Stimulated activated CD4-positive, alpha-beta T cell treated with anti-CD3 and anti-CD28 coated beads, Interleukin-12 subunit alpha, Interleukin-12 subunit beta, amount 100 ng/mL, for 48 hours (primary cell): ENCODE measurements at regions not wholly inside any gene's neighbourhood (a gene's known extent, or its start where the extent isn't known, plus 50 kb on each side); places are given as distances from the start of the nearest gene placed in this dataset.

Experiments used
- DNase-seq, 3 donors: peaks; one replicate each; pipeline ENCODE4 v3.0.0-alpha.2; 2020; ENCODE audit warnings: low read depth in 2 of 3, low spot score in 1 of 3

DNA sequence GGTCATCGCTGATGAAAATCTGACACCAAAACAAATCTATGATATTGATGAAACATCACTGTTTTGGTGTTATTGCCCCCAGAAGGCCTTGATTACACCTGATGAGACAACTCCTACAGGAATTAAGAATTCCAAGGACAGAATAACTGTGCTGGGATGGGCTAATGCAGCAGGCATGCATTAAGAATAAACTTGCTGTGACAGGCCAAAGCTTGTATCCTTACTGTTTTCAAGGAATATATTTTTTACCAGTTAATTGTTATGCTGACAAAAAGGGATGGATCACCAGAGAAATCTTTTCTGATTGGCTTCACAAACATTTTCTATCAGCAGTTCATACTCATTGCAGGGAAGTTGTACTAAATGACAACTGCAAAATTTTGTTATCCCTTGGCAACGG, 278.2 kb downstream of the IKZF2 start:
- DNase-seq, result no peak

GRCh38 chr2:212871597-212871996, 279.8 kb downstream of the IKZF2 start:
- no peak for DNase-seq

GRCh38 chr2:212864186-212864585, 287.2 kb downstream of the IKZF2 start:
- no peak for DNase-seq

DNA sequence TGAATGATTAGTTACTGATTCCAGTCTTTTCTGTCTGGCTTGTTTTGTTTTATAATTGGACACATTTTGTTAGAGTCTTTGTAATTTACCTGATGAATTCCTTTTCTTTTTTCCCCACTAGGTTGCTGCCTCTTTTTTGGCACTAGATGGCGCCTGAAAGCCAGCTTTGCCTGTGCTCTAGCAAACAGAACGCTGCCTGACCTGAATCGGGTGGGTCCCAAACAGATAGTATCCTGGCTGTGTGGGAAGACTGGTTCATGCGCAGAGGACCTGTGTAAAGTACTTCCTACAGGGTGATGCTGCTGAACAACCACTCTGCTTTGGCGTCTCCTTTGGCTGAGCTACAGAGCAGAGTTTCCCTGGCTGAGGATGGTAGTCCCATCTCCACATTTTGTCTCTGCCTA, 288.2 kb downstream of the IKZF2 start:
- peak; percentile 1 to 12 (median 12) for DNase-seq

GRCh38 chr2:212858496-212858895, 292.9 kb downstream of the IKZF2 start:
- no peak for DNase-seq

- no peak for DNase-seq
These were observed 296.6 kb downstream of the IKZF2 start for GRCh38 chr2:212854771-212855170.

GRCh38 chr2:212854116-212854515, 297.3 kb downstream of the IKZF2 start:
- no peak for DNase-seq

DNA sequence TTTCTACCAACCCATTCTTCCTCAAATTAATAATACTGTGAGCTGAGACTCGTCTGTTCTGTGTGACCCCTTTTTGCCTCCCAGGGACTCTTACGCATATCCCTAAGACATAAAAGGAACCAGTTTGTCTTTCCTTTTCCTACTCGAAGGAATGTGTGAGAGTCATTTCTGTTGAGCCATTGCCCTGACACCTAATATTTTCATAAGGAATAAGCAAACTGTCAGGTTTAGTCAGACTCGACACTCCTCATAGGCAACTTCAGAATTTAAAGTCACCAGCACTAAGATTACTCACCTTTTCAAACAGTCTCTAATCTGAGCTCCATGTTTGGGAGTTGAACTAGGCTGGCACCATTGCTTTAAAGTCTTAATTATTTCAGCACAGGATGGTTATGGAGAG, 305.5 kb downstream of the IKZF2 start:
- no peak for DNase-seq

GRCh38 chr2:212843409-212844199, 305.0 kb upstream of the ERBB4 start:
- DNase-seq, result no peak

DNA sequence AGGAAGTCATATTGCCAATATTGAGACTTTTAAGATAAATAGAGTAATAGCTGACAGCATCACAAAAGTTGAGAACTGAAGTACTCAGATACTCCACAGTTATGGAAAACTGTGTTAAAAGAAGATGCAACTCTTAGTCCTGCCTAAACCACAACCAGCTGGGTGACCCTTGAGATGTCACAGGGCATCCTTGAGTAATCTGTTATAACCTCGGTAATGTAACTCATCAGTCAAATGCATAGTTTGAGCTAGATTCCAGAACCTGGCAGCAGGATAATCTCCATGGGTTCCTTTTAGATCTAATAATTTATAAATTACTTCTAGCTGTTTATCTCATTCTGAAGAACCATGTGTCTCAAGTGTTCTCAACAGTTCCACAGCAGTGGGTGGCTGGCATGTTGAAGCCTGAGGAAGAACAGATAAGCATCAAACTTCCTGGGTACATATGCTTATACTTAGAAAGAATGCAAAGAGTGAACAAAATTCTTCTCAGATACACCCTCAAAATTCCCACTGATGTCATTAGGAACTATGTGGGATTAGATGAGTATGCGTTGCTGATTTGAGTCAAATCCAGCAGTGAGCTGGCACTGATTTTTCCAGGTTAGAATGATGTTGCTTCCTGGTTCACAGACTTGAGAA, 304.1 kb upstream of the ERBB4 start:
- no peak for DNase-seq

DNA sequence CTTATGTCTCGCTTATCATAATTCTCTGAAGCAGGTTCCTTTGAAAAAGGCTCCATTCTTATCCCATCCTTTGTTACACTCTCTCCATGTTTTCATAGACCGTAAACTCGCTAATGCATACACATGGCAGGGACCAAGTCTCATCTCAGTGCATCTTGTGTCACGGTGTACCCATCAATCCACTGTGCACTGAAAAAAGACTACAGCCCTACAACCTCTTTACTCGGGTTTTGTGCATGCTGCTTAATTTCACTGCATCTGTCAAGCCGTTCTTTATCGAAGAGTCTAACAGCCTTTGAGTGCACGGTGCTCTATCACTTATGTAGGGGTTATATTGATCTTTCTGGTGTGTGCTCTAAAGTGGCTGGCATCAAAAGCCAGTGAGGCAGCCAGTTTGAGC, 302.9 kb upstream of the ERBB4 start:
- DNase-seq, result no peak

GRCh38 chr2:212832211-212833195, 293.9 kb upstream of the ERBB4 start:
- no peak for DNase-seq

DNA sequence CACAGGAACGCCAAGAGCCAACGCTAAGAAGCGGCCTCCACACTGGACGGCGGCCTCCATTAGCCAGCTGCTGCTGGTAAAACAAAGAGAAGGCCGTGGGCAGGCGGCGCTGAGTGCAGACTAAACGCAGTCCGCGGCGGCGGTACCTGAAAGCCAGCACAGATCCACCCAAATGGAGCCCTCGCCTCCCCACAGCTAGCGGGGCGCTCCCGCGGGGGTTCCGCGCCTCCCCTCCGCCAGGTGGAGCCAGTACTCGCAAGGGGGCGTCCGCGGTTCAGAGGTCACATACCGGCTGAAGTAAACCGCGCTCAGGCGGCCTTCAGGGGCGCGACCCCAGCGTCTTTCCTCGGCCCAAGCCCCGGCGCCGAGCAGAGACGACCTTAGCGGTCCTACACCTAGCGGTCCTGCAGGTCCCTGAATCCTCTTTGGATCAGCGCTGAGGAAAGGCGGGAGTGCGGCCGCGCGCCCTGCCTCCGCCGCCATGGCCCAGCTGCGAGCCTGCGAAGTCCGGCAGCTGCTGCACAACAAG, 293.1 kb upstream of the ERBB4 start:
- DNase-seq, result no peak

DNA sequence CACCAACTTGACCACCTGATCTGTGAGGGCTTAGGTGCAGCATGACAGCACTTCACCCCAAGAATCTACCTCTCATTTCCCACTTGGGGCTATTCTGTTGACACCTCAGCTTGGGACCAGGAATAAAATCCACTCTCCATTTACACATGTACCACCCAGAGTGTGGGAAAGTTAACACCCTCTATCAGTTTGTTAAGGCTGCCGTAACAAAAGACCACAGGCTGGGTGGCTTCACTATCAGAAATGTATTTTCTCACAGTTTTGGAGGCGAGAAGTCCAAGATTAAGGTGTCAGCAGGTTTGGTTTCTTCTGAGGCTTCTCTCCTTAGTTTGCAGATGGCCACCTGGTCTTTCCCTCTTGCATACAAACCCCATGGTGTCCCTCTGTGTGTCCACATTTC, 277.7 kb upstream of the ERBB4 start:
- DNase-seq, result no peak

GRCh38 chr2:212815453-212815852, 276.9 kb upstream of the ERBB4 start:
- DNase-seq, result no peak

DNA sequence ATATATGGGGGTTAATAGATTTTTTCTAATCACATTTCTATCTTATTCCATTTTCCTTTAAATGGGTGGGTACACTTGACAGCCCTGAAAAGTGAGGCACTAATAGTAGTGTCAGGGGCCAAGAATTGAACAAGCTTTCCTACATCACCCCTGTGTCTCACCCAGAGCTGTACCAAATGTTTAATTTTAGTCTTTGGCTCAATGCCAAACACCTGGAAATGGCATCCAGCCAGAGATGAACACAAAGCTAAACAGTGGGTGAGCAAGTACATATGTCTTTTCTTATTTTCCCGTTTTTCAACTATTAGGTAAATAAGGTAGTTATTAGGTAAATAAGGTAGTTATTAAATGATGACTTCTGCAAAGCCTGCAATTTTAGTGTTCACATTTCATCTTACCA, 276.3 kb upstream of the ERBB4 start:
- no peak for DNase-seq

DNA sequence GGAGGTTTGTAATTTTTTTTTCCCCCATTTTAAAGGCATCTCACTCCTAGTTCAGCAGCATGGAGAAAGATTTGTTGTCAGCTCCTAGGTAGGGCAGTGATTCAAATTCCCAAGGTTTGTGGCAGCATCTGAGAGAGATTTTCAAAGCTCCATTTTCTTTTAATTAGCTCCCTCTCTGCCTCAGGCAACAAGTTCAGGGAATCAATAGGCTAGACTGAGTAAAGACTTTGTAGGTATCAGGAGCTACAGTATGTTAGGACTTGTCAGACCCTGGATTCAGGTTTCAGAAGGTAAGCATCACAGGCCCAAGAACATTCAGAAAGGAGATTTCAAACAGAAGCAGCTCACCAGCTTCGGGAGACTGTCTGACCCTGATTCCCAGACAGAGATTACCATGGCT, 273.3 kb upstream of the ERBB4 start:
- DNase-seq, result no peak

DNA sequence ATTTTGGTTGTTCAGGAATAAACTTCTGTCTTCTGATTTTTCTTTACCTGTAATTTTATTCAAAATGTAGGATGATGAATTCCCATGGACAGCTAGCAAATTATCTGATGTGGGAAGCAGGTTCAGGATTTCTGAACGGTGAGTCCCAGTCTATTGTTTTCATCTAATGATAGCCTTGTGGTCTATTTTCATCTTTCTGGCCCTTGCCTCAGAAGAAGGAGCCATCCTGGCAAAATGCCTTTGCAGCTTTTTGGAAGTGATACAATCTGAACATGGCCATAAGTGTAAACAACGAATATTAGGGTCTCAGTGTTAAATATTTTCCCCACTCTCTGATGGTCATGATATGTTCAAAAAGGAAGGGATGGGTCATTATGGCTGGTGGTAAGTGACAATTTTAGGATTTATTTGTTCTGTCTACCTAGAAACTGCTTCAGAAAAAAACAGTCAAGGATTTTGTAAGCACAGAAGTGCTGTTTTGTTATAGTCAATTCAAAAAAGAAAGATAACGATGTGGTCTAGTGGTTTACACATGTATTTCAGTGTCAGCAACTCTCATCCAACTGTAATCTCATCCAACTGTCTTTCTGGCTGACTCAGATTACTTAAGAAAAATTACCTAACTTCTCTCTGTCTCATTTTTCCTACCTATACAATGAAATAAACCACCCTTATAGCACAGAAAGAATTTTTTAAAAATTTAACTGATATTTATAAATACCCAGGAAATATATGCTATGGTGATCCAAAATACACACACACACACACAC, 272.6 kb upstream of the ERBB4 start:
- no peak for DNase-seq

GRCh38 chr2:212797484-212798205, 259.0 kb upstream of the ERBB4 start:
- DNase-seq, result no peak

DNA sequence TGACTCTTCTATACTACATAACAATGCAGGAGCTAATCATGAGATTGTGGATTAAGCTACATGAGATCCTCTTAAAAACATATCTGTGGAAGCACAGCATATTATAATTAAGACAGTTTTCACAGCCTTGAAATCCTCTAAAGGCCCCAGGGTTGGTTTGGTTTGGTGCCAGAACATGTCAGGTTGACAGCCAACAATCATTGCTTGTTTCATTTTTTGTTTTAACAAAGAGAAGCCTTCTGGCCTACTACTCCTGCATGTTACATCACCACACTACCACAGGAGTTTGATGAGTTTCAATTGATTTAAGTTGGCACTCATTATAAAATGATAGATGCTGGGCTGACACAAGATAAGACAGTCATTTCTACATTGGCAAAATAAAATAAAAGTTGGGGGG, 255.9 kb upstream of the ERBB4 start:
- no peak for DNase-seq
